ENCODE measurements at regions not wholly inside any gene's neighbourhood (a gene's known extent, or its start where the extent isn't known, plus 50 kb on each side); places are given as distances from the start of the nearest gene placed in this dataset. TPM values are rescaled to one million over a fixed set of nuclear protein-coding genes. Genes with fewer than 3 reads are reported as not detected.

DNA sequence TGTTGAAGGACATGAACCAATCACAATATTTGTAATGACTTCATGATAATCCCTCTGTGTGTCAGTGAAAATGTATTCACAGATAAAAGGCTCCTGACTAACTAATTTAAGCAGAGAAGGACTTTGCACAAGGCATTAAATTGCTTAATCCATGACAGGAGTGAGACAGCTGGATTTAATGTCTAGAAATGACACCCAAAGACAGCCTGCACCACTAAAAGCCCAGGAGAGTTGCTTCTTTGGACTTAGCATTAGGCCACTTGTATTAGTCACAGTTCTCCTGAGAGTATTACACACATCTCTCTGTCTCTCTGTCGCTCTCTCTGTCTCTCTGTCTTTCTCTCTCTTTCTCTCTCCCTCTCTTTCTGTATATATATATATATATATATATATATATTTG is 180.4 kb downstream of the GOLGA8K start:
- ATAC-seq (ENCODE audit: low FRiP score): no peak
- TF ChIP-seq, protein P1, sequence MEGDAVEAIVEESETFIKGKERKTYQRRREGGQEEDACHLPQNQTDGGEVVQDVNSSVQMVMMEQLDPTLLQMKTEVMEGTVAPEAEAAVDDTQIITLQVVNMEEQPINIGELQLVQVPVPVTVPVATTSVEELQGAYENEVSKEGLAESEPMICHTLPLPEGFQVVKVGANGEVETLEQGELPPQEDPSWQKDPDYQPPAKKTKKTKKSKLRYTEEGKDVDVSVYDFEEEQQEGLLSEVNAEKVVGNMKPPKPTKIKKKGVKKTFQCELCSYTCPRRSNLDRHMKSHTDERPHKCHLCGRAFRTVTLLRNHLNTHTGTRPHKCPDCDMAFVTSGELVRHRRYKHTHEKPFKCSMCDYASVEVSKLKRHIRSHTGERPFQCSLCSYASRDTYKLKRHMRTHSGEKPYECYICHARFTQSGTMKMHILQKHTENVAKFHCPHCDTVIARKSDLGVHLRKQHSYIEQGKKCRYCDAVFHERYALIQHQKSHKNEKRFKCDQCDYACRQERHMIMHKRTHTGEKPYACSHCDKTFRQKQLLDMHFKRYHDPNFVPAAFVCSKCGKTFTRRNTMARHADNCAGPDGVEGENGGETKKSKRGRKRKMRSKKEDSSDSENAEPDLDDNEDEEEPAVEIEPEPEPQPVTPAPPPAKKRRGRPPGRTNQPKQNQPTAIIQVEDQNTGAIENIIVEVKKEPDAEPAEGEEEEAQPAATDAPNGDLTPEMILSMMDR (IDR thresholded peaks at IDR 0.05): no peak

More for the DNA sequence above, 180.4 kb downstream of the GOLGA8K start:
- no peak for DNase-seq (ENCODE audit: low spot score)

Small RNAs in the stretch of these regions (small RNA-seq; reads per million reads assigned to genes)
- not detected for gene RNU6-18P
